Activated CD8-positive, alpha-beta memory T cell treated with anti-CD3 and anti-CD28 coated beads, Interleukin-2, amount 50 U/mL, for 4 hours (primary cell): ENCODE measurements at regions not wholly inside any gene's neighbourhood (a gene's known extent, or its start where the extent isn't known, plus 50 kb on each side); places are given as distances from the start of the nearest gene placed in this dataset.

ENCODE experiments used
- DNase-seq: peaks from one replicate; pipeline ENCODE4 v3.0.0-alpha.2; 2020

DNA sequence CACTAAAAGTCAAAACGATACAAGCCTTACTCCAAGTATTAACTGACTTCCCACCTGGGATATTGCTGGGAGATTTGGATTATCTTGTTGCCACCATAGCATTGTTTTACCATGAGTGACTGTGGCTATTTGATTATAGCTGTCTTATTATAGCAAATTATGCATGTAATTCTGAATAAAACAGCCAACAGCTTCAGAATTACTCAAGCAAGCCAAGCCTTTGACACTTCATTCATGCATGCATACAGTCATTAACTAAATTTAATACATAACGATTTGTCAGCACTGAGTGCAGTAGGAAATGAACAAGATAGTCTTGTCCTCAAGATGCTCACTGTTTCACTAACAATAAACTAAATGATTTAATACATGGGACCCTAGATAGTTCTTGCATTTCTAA, 133.0 kb upstream of the FRMD6 start:
- no peak for DNase-seq

DNA sequence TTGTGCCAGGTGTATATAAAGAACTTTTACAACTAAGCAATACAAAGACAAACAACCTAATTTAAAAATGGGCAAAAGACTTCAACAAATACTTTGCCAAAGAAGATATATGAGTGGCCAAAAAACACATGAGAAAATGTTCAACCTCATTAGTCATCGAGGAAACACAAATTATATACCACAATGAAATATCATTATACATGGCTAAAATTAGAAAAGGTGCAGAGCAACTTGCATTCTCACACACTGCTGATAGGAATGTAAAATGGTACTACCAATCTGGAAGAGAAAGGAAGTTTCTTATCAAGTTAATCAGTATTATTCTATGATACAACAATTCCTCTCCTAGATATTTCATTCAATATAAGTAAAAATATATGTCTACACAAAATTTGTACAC, 131.6 kb upstream of the FRMD6 start:
- DNase-seq, result no peak

DNA sequence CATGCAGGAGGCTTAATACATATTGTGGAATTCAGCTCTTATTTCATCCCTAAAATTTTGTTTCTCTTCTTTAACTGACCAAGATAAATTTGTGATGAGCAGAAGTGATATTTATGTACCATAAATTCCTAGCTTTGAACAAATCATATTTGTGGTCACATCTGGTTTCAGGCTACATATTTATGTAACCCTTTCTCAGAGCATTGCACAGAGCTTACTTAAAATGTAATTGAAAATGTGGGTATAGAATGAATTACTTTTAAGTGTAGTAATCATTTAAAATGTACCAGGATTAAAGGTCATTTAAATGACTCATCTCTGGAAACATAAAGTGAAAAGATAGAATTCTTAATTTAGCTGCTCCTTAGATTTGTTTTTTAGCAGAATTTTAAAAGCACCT, 129.9 kb upstream of the FRMD6 start:
- no peak for DNase-seq

DNA sequence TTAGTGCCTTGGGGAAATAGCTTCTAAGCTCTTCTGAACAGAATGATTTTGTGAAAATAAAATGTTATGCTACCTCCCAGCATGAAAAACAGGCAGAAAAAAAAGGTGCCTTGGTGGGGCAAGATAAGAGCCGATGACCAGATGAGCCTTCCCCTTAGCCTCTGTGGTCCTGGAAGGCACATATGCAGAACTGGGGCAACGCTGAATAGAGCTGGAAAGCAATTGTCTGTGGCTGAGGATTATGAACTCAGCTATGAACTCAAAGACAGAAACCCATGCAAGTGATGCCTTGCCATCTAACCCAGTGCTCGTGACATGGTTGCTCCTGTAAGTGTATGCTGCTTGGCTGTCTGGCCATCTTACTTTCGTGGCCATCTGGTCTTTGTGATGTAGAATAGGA, 128.5 kb upstream of the FRMD6 start:
- DNase-seq, result no peak

DNA sequence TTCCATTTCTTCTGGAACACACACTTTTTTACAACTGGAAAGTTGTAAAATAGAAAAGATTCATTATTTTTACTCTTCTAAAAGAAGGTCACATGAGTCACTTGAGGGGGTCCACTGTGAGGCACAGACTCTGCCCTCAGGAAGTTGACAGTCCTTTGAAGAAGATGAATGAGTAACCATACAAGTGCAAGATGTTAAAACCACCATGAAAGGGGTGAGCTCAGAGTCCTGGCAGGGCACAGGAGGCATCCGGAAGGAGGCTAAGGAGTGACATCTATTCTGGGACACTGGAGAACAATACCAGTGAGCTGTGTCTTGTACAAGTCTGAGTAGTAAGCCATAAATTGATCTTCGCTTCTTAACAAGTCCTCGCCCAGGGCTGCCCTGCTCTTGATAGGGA, 126.0 kb upstream of the FRMD6 start:
- no peak for DNase-seq

DNA sequence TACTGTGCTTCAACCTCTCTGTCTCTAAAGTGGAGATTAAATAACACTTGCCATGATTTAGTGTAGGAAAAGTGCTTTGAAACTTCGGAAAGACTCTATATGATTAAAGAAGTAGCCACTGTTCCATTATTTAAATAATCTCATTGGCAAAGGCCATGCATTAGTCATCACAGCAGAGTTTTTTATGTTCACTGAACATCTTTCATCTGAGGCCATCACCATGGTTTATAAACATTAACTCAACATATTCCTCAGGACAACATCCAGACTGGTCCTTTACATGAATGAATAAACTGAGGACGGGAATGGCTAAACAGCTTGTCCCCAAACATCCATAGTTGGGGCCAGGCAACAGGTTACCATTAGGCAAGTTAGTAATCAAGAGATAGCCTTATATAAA, 124.6 kb upstream of the FRMD6 start:
- no peak for DNase-seq

DNA sequence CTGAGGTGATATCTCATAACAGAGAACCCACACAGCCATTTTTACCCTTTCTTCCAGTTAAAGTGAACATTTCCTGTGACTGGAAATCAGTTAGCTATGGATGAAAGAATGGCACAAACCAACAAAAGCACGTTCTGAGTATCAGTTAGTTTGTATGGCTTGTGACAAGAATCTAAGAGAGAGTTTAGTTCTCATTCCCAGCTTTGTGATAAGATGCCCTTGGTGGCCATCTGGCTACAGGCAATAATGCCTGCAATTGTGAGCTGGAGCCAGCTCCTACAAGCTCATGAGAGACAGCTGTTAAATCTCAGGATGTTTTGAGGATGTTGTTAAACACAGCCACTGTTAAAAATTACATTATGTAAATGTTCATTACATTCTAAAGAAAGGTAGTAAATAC, 122.0 kb upstream of the FRMD6 start:
- DNase-seq, result no peak

DNA sequence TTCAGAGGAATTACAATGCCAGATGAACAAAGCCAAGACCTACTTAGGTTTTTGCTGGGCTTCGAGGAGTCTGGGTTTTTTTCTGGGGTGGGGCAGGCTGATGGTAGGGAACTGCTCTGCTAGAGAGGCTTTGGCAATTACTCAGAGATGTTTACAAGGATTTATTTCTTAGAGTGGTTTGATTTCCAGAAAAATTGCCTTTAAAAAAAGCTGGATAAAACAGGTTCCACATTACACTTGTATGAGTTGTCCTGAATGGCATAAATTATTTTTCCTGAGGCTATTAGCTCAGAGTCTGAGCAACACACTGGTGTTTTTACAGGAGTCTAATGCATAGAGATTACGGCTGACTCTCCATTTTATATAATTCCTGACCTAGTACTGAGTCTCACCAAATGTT, 118.5 kb upstream of the FRMD6 start:
- no peak for DNase-seq

DNA sequence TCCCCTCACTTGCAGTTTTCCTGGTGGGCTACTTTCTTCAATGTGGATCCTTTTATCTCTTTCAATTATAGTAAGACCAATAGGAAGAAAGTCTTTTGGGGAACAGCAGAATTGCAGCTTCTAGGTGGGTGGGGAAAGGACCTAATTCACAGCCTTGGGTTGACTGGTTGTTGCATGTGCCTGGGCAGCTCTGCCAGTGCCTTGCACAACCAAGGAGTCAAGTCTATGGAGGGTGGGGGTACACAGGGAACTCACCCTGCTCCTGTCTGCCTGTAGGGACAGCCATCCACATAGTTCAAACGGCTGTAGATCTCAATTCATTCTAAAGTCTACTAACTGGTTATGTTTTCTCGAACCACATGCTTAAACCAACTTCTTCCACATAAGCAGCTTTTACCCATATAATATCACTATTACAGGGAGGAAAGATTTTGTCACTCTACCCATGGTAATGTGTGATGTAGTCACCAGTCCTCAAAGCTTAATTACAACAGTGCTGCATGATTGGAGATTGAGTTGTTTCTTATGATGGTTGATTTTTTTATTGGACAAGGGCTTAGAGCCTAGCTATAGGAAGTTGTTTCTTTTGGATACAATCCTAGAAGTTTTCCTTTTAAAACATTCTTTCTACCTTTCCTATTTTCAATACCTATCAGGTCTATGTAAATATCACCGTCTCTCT, 117.7 kb upstream of the FRMD6 start:
- DNase-seq, result no peak

DNA sequence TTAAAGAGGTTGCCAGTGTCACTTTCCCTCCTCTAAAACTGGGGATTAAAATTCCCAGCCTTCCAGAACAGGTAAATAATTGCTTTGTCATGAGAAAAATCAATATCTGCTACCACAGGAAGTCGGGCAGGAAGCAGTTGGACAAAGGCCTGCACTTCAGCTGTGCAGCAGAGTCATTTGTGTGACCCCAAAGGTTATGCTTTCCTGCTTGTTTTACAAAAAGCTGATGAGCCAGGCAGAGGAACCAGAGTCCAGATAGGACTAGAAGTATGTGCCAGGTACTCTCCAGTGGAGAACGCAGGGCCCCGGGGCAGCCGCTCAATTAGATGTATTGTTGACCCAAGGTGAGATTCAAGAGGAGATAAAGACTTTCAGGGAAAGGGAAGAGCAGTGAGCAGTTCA, 117.1 kb upstream of the FRMD6 start:
- no peak for DNase-seq

DNA sequence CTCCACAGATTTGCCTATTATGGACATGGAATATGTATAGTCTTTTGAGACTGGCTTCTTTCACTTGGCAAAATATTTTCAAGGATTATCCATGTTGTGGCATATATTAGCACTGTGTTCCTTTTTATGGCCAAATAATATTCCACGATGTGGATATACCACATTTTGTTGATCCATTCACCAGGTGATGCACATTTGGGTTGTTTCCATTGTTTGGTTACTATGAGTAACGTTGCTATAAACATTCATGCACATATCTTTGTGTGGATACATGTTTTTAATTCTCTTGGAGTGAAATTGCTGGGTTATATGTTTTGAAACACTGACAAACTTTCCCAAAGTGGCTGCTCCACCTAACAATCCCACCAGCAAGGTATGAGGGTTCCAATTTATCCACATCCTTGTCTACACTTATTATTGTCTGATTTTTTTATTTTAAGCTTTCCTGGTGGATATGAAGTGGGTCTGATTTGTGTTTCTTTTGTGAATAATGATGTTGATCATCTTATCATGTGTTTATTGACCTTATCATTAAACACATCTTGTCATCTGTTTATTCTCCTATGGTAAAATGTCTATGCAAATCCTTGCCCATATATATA, 116.2 kb upstream of the FRMD6 start:
- DNase-seq, result no peak

DNA sequence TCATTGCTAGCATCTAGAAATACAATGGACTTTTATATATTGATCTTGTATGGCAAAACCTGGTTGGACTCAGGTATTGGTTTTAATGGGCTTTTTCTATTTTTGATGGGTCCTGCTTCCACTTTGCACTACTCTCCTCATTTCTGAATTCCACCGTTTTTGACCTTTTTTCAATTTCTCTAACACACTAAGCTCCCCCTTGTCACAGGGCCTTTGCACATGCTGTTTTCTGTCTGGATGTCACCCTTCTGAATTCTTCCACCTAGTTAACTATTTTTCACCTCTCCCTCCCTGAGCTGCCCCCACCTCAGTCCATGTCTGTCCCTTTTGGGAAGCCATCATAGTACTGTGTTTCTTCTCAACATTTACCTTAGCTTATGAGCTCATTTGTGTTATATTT, 112.7 kb upstream of the FRMD6 start:
- no peak for DNase-seq

DNA sequence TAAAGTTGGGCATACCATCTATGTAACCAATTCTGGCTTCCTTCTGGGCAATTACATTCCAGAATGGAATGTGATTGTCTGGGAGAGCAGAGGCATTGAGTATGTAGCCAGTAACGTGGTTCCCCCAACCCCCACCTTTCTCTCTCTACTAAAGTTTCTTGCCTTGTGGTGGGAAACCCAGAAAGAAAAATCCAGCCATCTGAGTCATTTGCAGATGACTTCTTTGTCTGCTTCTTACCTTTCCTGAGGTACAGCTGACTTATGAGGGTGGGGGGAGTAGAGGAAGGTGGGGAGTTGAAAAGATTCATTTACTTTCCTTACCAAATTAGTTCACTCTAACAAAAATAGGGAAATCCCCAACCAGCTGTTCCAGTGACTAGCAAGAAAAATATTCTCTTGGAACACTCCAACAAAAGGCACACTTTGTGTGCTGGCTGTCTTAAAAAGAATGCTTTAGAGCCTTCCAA, 112.1 kb upstream of the FRMD6 start:
- DNase-seq, result no peak

DNA sequence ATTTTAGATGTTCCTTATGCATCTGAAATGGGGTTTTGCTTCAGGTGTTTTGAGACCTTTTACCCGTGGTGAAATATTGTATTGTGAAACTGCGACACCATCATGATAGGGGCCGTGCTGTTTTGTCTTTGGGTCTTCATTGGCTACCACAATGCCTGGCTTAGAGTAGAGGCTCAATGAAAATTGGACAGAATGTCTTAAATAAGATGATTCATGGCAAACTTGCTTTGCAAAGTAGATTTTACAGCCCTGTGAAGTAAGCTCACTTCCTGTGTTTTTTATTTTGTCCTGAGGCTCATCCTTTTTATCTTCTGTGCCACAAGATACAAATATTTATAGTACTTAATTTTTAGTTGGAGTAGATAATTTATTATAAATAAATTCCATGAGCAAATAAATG, 111.3 kb upstream of the FRMD6 start:
- DNase-seq, result no peak

DNA sequence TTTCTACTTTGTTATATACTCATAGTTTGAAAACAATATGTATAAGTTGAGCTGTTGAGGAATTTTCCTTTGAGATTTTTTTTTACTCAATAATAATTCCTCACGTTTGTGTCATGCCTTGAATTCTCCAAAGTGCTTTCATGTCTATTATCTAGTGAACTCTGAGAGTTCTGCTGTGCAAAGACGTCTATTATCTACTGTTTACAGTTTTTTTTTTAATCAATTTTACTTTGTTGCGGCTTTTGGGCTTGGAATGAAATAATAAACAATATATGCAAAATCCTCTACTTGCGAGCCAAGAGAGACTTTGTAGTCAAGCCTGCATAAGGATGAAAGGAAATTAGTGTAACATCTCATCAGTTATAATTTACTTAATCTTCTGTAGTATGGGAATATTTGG, 107.2 kb upstream of the FRMD6 start:
- no peak for DNase-seq

DNA sequence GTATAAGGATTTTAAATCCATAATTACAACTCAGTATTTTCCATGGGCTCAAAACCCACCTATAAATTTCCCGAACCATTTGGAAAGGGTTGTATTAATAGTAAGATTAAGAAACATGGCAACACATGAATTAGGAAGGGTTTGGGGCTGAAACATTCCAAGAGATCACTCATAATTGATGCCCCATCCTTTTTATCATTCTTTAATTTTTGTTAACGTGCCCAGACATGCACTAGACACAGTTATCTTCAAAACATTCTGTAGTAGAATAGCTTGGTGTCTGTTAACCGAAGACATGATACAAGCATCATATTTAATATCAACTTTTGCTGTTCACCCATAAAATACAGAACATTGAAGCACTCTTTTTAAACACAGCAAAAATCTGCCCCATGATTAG, 106.8 kb upstream of the FRMD6 start:
- DNase-seq, result no peak

DNA sequence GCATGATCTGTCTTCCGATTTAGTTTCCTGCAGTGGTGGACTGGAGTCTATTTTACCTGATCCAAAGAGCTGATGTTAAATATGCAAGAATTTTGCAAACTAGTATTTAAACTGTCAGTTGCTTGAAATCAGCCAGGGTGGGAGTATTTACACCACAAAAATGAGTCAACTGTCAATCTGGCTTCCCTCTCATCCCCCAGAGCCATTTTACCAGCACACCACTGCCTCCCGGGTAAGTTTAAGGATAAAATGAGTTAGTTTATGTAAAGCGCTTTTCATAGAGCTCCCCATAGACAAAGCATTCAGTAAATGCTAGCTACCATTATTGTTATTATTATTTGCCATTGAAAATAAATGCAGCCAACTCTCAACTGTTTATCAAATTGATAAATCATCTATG, 106.3 kb upstream of the FRMD6 start:
- DNase-seq, result no peak

DNA sequence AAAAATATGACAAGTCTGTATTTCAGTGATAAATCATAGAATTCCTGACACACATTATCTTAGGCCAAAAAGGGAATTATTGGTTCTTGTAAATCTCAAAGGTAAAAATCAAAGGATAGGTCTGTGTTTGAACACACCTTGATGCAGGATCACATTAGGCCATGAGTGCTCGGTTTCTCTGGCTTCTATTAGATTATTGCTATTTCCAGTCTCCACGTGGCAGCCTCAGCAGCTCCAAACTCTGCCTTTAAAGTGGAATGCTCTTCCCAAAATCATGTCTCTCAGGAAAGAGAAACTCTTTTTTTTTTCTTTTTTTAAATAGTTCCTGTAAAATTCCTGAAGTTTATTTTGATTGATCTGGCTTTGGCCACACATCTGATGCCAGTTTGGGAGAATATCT, 105.6 kb upstream of the FRMD6 start:
- DNase-seq, result no peak

DNA sequence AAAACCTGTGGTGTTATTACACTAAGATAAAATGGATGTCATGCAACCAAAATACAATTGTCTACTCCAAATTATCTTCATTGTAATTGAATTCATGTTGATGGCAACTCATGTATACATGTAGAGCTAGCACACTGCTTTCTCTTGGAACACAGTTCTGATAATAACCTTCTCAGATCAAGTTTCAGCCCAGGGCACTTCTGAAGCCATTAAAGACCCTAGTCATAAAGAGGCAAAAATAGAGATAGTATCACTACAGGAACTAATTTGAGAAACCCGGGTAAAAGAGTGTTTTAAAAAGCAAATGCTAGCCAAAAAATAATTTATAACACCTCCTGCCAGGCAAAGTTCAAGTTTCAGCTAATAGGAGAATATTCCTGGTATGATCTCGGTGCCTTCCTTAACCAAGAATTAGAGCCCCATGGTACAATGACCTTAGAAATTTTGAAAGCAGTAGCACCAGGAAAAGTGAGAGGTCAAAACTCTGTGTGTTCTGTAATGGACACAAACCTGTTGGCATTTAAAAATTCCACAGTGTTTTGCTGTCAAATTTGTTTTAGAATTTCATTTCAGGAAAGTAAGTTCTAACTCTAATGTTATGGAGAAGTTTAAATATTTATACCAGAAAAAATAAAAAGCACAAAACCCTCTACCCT, 105.0 kb upstream of the FRMD6 start:
- DNase-seq, result no peak

DNA sequence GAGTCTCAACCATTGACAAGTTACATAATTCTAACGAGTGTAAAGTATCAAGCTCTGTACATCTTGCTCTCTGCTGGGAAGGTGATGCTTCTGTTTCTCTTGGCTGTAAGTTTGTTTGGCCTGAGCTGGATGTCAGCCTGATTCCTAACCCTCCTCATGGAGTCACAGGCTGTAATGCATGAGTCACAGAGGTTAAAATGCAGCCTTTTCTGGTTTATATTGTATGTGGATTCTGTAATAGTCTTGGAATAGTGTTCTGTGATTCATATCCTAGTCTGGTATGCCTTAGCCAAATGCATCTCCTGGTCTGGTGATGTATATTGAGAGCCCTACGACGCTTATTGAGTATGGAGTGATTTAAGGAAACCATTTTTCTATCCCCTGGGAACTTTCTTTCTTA, 104.5 kb upstream of the FRMD6 start:
- DNase-seq, result no peak

DNA sequence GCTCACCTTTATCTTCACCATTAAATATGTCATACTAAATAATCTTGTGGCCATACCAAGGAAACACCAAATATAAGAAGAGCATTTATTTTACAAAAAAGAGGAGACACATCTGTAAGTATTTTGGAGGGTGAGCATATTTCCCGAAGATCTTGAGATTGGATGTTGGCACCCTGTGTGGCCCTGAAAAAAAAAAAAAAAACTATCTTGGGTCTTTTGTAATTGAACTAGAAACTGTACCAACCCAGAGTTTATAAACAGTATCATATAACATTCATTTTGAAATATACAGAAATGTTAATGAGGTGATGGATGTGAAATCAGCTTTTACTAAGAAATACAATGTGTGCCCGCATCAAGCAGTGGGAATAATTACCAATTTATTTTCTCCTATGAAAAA, 104.0 kb upstream of the FRMD6 start:
- DNase-seq, result no peak

DNA sequence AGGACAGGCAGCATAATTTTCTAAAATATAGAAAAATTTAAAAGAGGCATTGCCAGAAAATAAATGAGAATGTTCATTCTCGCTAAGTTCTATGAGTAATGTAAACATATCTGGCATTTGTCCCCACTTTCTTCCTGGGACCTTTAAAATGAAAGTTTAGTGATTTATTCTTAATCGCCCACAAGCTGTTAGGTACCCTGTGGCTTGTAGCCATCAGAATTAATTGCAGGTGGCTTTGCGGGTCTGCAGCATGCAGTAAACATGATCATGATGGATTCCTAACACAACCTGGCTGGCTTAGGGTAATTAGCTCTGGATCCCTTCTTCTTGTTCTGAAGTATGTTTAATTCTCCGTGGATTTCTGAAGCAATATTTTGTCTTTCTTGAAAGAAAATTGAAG, 103.5 kb upstream of the FRMD6 start:
- DNase-seq, result no peak

DNA sequence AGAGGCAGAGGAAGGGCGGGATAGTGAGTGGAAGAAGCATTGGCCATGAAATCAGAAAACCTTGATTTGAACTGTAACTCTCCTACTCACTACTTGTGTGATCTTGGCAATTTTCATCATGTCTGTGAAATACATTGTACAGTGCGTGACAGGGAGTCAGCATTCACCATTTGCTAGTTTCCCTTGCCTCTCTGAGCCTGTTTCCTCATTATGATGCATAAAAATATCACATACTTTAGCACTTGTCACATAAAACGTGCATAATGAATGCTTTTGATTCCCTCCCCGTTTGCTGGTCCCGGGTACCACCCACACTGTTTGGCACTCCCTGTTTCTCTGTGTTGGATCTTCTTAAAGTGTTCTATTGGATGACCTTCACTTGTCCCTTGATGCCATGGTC, 101.1 kb upstream of the FRMD6 start:
- no peak for DNase-seq

DNA sequence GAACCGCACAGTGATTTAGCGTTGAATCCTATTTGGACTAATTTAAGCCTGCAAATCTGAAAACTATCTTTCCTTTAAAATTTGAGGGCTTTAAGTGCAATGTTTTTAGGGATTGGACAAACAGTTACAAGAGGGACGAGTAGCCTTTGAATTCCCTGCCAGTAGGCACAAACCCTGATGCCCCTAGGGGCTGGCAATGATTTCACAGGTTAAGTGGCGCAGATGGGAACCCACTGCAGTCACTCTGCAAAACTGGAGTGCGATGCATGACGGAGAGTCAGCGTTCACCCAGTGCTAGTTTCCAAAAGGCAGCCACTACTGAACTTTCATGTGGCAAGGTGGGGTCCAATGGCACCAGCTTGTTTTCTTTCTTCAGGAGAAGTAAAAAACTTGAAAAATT, 99.4 kb upstream of the FRMD6 start:
- DNase-seq, result no peak
